GM12878 (cell line): ENCODE measurements at regions not wholly inside any gene's neighbourhood (a gene's known extent, or its start where the extent isn't known, plus 50 kb on each side); places are given as distances from the start of the nearest gene placed in this dataset.

Experiments
- ATAC-seq: fragments of 200-7000 bp; cut with Tn5 transposase; 3 replicates; pipeline ENCODE4 v1.9.1; 2020; ENCODE audit warnings: mild to moderate bottlenecking, moderate library complexity
- BruUV-seq: library from RNA; stranded (reverse); fragments of 400-500 nt; replicated peaks from 2 replicates; lab custom pipeline; 2021; lab: Mats Ljungman, UMichigan
- CTCF ChIA-PET: fragments of 300-600 bp; sonication (Branson Sonifier 250); formaldehyde crosslinking; extraction: SDS; loops from one replicate; lab custom pipeline; 2021; ENCODE audit warnings: inconsistent platforms; lab: Yijun Ruan, JAX
- POLR2A ChIA-PET: fragments of 350-600 bp; formaldehyde crosslinking; extraction: SDS; loops from one replicate; lab custom pipeline; 2021; ENCODE audit warnings: inconsistent platforms; lab: Charles Lee
- RAD21 ChIA-PET: fragments of 300-600 bp; sonication (Branson Sonifier 250); formaldehyde crosslinking; loops from one replicate; lab custom pipeline; 2023; ENCODE audit warnings: antibody characterized with exemption; ENCODE audit not compliant: unreplicated experiment; lab: Charles Lee
- SMC1A ChIA-PET: fragments of 300-600 bp; sonication (Branson Sonifier 250); formaldehyde crosslinking; loops from one replicate; lab custom pipeline; 2023; ENCODE audit not compliant: unreplicated experiment, uncharacterized antibody; lab: Charles Lee
- DNase-seq: peaks from one replicate; pipeline ENCODE4 v3.0.0-alpha.2; 2011; ENCODE audit warnings: low read depth, low spot score
- FAIRE-seq: peaks from 3 replicates; lab custom pipeline; 2011; peaks lifted over from hg19 to GRCh38; lab: Jason Lieb, UNC
- H2AFZ ChIP-seq: 2 replicates; pipeline ENCODE4 v1.6.0; 2011; ENCODE audit warnings: low read depth, low read length, control low read depth; ENCODE audit not compliant: control insufficient read depth
- H3K27ac ChIP-seq: 2 replicates; pipeline ENCODE4 v1.5.1; 2011; ENCODE audit warnings: control low read depth; ENCODE audit not compliant: control insufficient read depth, insufficient read depth
- H3K27me3 ChIP-seq, 2 experiments: replicated peaks in 1 of 2; 2 replicates each; pipeline versions ENCODE4 v1.6.0 to v1.6.1; 2011; ENCODE audit warnings: low read length in 1 of 2; ENCODE audit not compliant: control insufficient read depth in 2 of 2, insufficient read depth in 2 of 2
- H3K36me3 ChIP-seq, 2 experiments: 2 replicates each; pipeline ENCODE4 v1.5.1; 2011; ENCODE audit warnings: low read length in 1 of 2; ENCODE audit not compliant: control insufficient read depth in 2 of 2, insufficient read depth in 2 of 2
- H3K4me1 ChIP-seq: 2 replicates; pipeline ENCODE4 v1.6.1; 2011; ENCODE audit warnings: mild to moderate bottlenecking, low read length, moderate library complexity, mixed read lengths; ENCODE audit not compliant: control insufficient read depth, insufficient read depth
- H3K4me2 ChIP-seq: 2 replicates; pipeline ENCODE4 v1.6.0; 2011; ENCODE audit warnings: control low read depth; ENCODE audit not compliant: control insufficient read depth, insufficient read depth
- H3K4me3 ChIP-seq: fragments of 200-600 bp; sonication (generic); 2 replicates; pipeline ENCODE4 v1.5.1; 2016
- H3K79me2 ChIP-seq: 2 replicates; pipeline ENCODE4 v1.6.0; 2011; ENCODE audit warnings: low read length; ENCODE audit not compliant: control insufficient read depth, insufficient read depth
- H3K9ac ChIP-seq: 2 replicates; pipeline ENCODE4 v1.8.0; 2011; ENCODE audit warnings: low read length, control low read depth, mixed read lengths; ENCODE audit not compliant: control insufficient read depth, insufficient read depth
- H3K9me3 ChIP-seq: replicated peaks from 3 replicates; pipeline ENCODE4 v1.5.1; 2011; ENCODE audit warnings: mild to moderate bottlenecking, low read length; ENCODE audit not compliant: control insufficient read depth, insufficient read depth
- H4K20me1 ChIP-seq: 2 replicates; pipeline ENCODE4 v1.6.0; 2011; ENCODE audit not compliant: control insufficient read depth, insufficient read depth
- ASH2L ChIP-seq: fragments of 300-600, 200-600 bp; sonication (generic); IDR thresholded peaks from 2 replicates; pipeline ENCODE4 v1.6.1; 2017; ENCODE audit warnings: low read depth, mild to moderate bottlenecking, borderline replicate concordance
- BACH1 ChIP-seq: fragments of 450-650 bp; IDR thresholded peaks from 2 replicates; pipeline ENCODE4 v1.6.1; 2017; ENCODE audit warnings: mild to moderate bottlenecking, borderline replicate concordance
- BHLHE40 ChIP-seq, 2 experiments: fragments of 450-650 bp in 1 of 2; IDR thresholded peaks; 2 replicates each; pipeline ENCODE4 v1.6.1; 2011 to 2017; ENCODE audit warnings: low read depth in 2 of 2, borderline replicate concordance in 1 of 2, improper control_type of control experiment in 1 of 2, low read length in 1 of 2, mild to moderate bottlenecking in 1 of 2
- E2F8 ChIP-seq: fragments of 450-650 bp; IDR thresholded peaks from 2 replicates; pipeline ENCODE4 v1.6.1; 2018; ENCODE audit warnings: mild to moderate bottlenecking, low read depth, moderate library complexity; ENCODE audit not compliant: partially characterized antibody
- KDM1A ChIP-seq: fragments of 200-600 bp; sonication (generic); IDR thresholded peaks from 2 replicates; pipeline ENCODE4 v1.6.1; 2016; ENCODE audit warnings: borderline replicate concordance
- MTA3 ChIP-seq: IDR thresholded peaks from 2 replicates; pipeline ENCODE4 v1.6.1; 2012; ENCODE audit warnings: low read length, inconsistent platforms, borderline replicate concordance
- SREBF1 ChIP-seq: IDR thresholded peaks from 2 replicates; pipeline ENCODE4 v1.6.1; 2012; ENCODE audit warnings: mild to moderate bottlenecking, low read length
- TCF12 ChIP-seq: IDR thresholded peaks from 2 replicates; pipeline ENCODE4 v1.6.1; 2011; ENCODE audit warnings: low read depth, mild to moderate bottlenecking, low read length
- USF1 ChIP-seq: IDR thresholded peaks from 2 replicates; pipeline ENCODE4 v1.6.1; 2011; ENCODE audit warnings: borderline replicate concordance, low read depth, mild to moderate bottlenecking, moderate library complexity, mixed read lengths, low read length; ENCODE audit not compliant: insufficient read depth; ENCODE audit errors: extremely low read length
- ZZZ3 ChIP-seq: IDR thresholded peaks from 2 replicates; pipeline ENCODE4 v1.6.1; 2011; ENCODE audit warnings: low read depth; ENCODE audit not compliant: control insufficient read depth, insufficient read length
- WGBS: methylation state at CpG from one replicate; pipeline ENCODE4 v1.1.6; 2016; ENCODE audit warnings: low lambda C conversion rate; ENCODE audit not compliant: insufficient replicate concordance, insufficient coverage; ENCODE audit errors: missing lambda C conversion rate; 5-methylcytosine and 5-hydroxymethylcytosine counted together
- in situ Hi-C: fragments of 300-500 bp; cut with MboI; formaldehyde crosslinking; loops from 9 replicates; pipeline ENCODE4 v1.14.3; 2018; ENCODE audit warnings: mixed read lengths
- intact Hi-C: fragments of 100-400 bp; cut with micrococcal nuclease; formaldehyde crosslinking; loops from one replicate; pipeline ENCODE4 v1.14.2; 2022; ENCODE audit not compliant: unreplicated experiment
- TF ChIP-seq, protein P1 (sequence below): fragments of 450-650 bp; IDR thresholded peaks from 2 replicates; pipeline ENCODE4 v1.6.1; 2016; ENCODE audit warnings: mild to moderate bottlenecking

DNA sequence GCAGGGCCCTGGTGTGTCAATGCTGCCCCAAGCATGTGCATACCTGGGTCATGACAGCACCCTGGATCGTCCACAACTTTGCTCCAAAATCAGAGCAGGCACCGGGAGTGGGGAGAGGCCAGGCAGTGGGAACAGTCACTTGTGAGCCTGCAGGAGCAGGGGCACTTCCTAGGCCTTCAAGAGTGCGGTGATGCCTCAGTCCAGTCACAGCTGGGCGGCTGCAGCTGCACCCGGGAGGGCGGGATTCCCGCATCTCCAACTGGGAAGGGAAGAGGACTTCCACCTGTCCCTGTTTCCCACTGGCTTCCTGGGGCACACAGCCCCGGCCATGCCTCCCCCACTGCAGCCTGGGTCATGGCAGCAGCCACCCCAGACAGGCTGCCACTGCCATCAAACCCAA lies 191.3 kb upstream of the DEFB112 start:
- CTCF ChIA-PET, result no interaction called here
- H2AFZ ChIP-seq, result no peak overlapping the region
- FAIRE-seq, result no peak
- no TSS peak for BruUV-seq
- no peaks in the 10 kb centered on the region for H3K79me2 ChIP-seq
- H3K4me3 ChIP-seq, result no peak overlapping the region
- H3K9me3 ChIP-seq, result no peaks in the 10 kb centered on the region
- no peak for DNase-seq
- TF ChIP-seq, protein P1, sequence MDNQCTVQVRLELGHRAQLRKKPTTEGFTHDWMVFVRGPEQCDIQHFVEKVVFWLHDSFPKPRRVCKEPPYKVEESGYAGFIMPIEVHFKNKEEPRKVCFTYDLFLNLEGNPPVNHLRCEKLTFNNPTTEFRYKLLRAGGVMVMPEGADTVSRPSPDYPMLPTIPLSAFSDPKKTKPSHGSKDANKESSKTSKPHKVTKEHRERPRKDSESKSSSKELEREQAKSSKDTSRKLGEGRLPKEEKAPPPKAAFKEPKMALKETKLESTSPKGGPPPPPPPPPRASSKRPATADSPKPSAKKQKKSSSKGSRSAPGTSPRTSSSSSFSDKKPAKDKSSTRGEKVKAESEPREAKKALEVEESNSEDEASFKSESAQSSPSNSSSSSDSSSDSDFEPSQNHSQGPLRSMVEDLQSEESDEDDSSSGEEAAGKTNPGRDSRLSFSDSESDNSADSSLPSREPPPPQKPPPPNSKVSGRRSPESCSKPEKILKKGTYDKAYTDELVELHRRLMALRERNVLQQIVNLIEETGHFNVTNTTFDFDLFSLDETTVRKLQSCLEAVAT, result no peak
- no peak for TF ChIP-seq BACH1
- TF ChIP-seq MTA3, result no peak
- no peak for TF ChIP-seq KDM1A
- TF ChIP-seq BHLHE40 (IDR thresholded peaks at IDR 0.05; ENCODE audit: borderline replicate concordance in 1 of 2, low read depth in 2 of 2, low read length in 1 of 2), result no peak
- no peak for TF ChIP-seq SREBF1
- TF ChIP-seq ASH2L, result no peak
- TF ChIP-seq TCF12, result no peak
- no peak for TF ChIP-seq USF1
- no peak for TF ChIP-seq E2F8
- TF ChIP-seq ZZZ3, result no peak
- in situ Hi-C loops, result no loop called here
- H3K36me3 ChIP-seq, result no peaks in the 10 kb centered on the region
- SMC1A ChIA-PET, result no interaction called here
- intact Hi-C loops, result no loop called here
- no peak overlapping the region for H3K27ac ChIP-seq
- RAD21 ChIA-PET, result no interaction called here
- no peaks in the 10 kb centered on the region for H3K4me1 ChIP-seq
- WGBS, result 0% methylated on average over 8 of the region's 8 CpGs
- POLR2A ChIA-PET, result no interaction called here
- no peak for ATAC-seq
- H3K27me3 ChIP-seq, result no peaks in the 10 kb centered on the region
- no peak overlapping the region for H3K9ac ChIP-seq
- H3K4me2 ChIP-seq, result no peak overlapping the region
- H4K20me1 ChIP-seq, result no peaks in the 10 kb centered on the region
